Upper lobe of left lung (tissue), 4 donors: ENCODE measurements at regions not wholly inside any gene's neighbourhood (a gene's known extent, or its start where the extent isn't known, plus 50 kb on each side); places are given as distances from the start of the nearest gene placed in this dataset.
"Not testable (repeated sequence)": the region's sequence is repeated elsewhere in the genome, so short reads cannot be mapped to it uniquely, and the experiment has no call there.

ENCODE experiments used
- POLR2AphosphoS5 ChIP-seq, 2 donors: sonication (generic); formaldehyde crosslinking; IDR thresholded peaks; one replicate each; pipeline ENCODE4 v1.5.1; 2017; ENCODE audit warnings: antibody characterized with exemption in 2 of 2
- TF ChIP-seq, protein P1 (sequence below), 6 experiments: fragments of 450-650 bp in 4 of 6; fragments of 200-600 bp in 2 of 6; sonication (generic) in 2 of 6; IDR thresholded peaks; one replicate each; pipeline ENCODE4 v1.5.1; 2016 to 2019; ENCODE audit warnings: antibody characterized with exemption in 6 of 6

GRCh38 chr1:144536677-144537076 lies 56.0 kb upstream of the PPIAL4F start:
- TF ChIP-seq, protein P1, sequence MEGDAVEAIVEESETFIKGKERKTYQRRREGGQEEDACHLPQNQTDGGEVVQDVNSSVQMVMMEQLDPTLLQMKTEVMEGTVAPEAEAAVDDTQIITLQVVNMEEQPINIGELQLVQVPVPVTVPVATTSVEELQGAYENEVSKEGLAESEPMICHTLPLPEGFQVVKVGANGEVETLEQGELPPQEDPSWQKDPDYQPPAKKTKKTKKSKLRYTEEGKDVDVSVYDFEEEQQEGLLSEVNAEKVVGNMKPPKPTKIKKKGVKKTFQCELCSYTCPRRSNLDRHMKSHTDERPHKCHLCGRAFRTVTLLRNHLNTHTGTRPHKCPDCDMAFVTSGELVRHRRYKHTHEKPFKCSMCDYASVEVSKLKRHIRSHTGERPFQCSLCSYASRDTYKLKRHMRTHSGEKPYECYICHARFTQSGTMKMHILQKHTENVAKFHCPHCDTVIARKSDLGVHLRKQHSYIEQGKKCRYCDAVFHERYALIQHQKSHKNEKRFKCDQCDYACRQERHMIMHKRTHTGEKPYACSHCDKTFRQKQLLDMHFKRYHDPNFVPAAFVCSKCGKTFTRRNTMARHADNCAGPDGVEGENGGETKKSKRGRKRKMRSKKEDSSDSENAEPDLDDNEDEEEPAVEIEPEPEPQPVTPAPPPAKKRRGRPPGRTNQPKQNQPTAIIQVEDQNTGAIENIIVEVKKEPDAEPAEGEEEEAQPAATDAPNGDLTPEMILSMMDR (IDR thresholded peaks at IDR 0.05), result not testable (repeated sequence)
- TF ChIP-seq POLR2AphosphoS5 (IDR thresholded peaks at IDR 0.05), result not testable (repeated sequence)
